HG03575 (cell line): ENCODE measurements at regions not wholly inside any gene's neighbourhood (a gene's known extent, or its start where the extent isn't known, plus 50 kb on each side); places are given as distances from the start of the nearest gene placed in this dataset.

Experiments
- ATAC-seq: cut with Tn5 transposase; IDR thresholded peaks from one replicate; pipeline ENCODE4 v1.9.1; 2021; ENCODE audit not compliant: unreplicated experiment, insufficient number of reproducible peaks, low FRiP score; ENCODE audit errors: extremely low read depth

- no peak for ATAC-seq
Measured at GRCh38 chr14:97486601-97487120, 689.5 kb downstream of the VRK1 start.

GRCh38 chr14:97489750-97490149 lies 692.6 kb downstream of the VRK1 start:
- no peak for ATAC-seq

DNA sequence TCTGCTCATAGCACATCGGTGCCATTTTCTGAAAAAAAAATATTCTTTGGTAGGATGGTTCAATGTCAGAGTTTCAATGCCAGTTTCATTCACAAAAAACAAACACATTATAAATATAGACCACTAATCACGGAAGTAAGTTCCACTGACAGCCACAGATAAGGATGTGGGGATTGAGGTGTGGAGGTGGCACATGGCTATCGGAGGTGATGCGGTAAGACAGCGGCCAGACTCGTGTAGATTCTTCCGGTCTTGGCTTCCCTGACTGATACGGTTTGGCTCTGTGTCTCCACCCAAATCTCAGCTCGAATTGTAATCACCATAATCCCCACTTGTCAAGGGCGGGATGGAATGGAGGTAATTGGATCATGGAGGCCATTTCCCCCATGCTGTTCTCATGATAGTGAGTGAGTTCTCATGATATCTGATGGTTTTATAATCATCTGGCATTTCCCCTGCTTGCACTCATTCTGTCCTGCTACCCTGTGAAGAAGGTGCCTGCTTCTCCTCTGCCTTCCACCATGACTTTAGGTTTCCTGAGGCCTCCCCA lies 693.4 kb downstream of the VRK1 start:
- no peak for ATAC-seq

- no peak for ATAC-seq
Measured at GRCh38 chr14:97491697-97492096, 694.5 kb downstream of the VRK1 start.

DNA sequence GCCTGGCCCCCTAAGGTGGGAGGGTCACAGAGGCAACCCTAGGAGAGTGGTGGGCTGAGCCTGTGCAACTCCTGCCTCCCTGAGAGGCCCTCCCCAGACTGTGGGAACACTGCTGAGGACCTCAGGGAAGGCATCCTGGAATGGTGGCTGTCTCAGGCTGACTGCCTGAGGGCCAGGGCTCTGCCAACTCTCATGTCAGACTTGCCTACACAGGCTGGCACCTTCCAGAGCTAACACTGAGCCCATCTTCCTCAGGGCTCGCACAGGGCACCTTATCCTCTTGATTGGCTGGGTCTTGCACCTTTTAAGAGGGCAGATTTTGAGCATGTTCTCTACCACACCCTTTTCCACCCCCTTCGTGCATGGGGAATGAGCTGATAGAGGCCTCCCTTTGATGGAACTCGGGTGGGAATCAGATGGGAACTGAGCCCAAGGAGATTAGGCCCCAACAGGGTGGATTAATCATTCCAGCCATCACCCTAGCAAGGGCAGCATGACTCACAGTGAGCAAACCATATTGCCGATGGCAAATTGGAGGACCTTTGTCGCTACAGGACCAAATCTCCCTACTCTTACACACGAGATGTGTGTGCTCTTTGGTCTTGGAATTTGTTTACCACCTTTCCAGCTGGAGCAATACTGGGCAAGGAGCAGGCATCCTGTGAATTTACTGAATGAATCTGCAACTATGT lies 702.8 kb downstream of the VRK1 start:
- no peak for ATAC-seq

DNA sequence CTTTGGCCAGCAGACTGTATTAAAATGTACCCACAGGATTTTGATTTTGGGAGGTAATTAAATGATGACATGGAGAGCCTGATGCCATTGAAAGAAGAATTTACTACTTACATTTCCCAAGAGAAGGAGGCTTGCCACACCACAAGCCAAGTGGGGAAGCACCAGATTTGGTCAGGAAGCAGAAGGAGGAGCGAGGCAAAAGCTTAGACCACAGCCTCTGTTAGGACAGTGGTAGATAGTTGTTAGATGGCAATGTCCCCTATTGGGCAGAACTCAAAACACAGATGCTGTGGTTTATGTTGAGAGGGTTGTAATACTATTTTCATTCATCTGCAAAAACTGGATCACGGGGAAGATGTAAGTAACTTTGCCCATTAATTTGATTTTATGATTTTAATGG lies 709.4 kb downstream of the VRK1 start:
- ATAC-seq, result no peak

- no peak for ATAC-seq
Measured at GRCh38 chr14:97513891-97514290, 716.7 kb downstream of the VRK1 start.

DNA sequence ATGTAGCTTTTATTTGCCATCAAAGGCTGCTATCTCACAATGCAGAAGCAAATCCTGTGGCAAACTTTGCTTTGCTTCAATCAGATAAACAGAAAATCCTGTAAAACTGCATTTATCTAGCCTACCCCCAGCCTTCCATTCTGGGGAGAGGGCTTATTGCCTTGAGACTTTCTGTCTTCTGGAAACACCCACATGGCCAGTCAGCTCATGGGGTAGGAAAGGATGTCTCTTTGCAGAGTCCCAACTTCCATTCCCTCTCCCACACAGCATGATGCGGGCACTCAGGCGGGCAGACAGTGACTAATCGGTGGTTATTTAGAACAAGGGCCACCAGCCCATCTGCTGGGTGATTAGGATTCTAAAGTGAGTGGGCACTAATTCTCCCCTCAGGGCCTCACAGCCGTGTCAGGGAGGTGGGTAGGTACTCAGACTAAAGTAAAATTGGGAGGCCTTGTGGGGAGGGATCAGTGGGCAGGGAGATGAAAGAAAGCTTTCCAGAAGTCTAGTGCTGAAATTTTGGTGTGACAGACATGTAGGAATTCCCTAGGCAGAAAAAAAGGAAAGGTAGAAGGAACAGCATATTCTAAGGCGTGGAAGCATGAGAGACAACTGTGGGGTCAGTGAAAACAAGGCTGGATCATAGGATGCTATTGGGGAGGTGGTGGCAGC lies 720.5 kb downstream of the VRK1 start:
- ATAC-seq, result no peak

- ATAC-seq, result no peak
Measured at GRCh38 chr14:97523936-97524335, 726.8 kb downstream of the VRK1 start.

DNA sequence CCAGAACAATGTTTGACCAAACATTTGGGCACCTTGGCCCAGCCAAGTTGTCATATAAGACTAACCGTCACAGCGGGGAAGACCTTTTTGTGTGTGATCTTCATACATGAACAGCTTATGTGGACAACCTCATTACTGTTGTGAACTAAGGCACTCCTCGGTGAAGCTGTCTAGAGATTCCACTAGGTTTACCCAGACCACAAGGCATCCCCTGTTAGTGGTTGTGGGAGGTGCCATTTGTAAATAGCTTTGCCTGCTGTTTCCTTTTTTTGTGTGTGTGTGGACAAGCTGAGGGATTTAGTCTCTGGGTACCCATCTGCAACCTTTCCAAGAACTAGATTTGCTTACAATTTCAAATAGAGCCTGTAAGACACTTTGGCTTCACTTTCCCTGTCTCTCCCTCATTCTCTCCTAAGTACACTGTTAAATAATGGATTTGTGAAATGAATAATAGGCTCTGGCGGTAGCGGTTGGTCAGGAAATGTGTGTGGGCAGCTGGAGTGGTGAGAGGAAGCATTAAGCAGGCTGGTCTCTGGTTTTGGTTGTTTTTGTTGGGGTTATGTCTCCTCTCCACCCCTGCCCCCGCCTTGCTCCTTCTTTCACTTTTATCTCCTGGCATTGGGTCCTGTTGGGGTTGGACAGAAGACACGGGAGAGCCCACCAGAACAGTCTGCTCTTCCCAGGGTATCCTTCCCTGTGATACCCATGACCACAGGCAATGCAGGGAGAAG lies 727.6 kb downstream of the VRK1 start:
- no peak for ATAC-seq

DNA sequence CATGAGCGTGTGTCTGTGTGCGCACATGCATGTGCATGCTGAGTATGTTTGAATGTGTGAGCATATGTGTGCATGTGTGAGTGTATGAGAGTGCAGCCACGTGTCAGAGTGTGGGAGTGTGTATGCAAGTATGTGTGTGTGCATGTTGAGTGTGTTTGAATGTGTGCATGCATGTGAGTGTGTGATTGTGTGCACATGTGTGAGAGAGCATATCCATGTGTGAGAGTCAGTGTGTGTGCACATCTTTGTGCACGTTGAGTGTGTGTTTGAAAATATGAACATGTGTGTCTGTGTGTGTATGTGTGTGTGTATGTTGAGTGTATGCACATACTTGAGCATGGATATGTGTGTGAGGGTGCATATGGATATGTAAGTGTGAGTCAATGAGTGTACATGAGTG lies 730.8 kb downstream of the VRK1 start:
- ATAC-seq, result no peak

DNA sequence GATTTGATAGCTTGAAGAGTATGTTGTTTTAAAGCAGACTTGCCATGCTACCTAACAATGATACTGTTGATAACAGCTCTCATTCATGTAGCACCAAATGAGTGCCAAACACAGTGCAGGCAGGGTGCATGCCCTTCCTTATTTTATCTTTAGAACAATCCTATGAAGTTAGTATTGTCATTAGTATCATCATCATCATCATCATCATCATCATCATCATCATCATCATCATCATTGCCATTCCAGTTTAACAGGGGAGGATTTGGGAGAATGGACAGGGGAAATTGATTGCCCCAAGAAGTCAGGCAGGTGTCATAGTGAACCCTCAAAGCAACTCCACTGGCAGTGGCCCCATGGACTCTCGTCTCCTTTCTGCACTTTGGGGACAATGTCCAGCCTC lies 734.9 kb downstream of the VRK1 start:
- ATAC-seq, result no peak

GRCh38 chr14:97536421-97536820 lies 739.2 kb downstream of the VRK1 start:
- no peak for ATAC-seq

GRCh38 chr14:97538749-97539410 lies 741.7 kb downstream of the VRK1 start:
- ATAC-seq, result no peak

- ATAC-seq, result no peak
Measured at GRCh38 chr14:97539411-97539795, 742.2 kb downstream of the VRK1 start.

GRCh38 chr14:97539884-97540283 lies 742.7 kb downstream of the VRK1 start:
- no peak for ATAC-seq

- no peak for ATAC-seq
Measured at GRCh38 chr14:97543221-97543620, 746.0 kb downstream of the VRK1 start.

DNA sequence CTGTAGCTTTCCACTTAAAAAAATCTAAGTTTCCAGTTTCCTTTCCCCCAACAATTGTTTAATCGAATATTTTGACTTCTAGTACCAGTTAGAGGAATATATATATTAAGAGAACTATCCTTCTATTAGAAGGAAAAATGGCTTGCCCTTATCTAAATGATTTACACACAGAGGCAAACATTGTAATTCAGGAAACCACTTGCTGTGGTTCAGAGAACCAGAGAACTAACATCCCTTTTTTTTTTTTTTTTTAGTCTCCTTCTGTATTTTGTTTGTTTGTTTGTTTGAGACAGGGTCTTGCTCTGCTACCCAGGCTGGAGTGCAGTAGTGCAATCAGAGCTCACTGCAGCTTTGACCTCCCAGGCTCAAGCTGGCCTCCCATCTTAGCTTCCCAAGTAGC lies 746.6 kb downstream of the VRK1 start:
- ATAC-seq, result no peak

DNA sequence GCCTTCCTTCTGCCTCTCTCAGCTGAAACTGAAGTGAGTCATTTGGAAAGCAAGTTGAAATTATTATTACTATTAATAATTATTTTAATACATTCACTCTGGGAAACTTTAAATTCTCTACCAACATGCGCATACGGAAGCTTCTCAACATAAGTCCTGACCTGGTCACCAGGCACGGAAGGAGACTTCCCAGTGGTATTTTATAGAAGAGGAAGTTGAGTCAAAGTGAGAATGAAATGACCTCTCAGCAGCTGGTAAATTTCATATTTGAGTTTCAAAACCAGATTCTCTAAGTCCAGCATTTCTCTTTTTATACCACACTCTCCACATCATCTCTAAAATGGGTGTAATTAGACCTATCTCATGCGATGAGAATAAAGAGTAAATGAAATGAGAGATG lies 747.4 kb downstream of the VRK1 start:
- ATAC-seq, result no peak
